ENCODE measurements at regions not wholly inside any gene's neighbourhood (a gene's known extent, or its start where the extent isn't known, plus 50 kb on each side); places are given as distances from the start of the nearest gene placed in this dataset.

DNA sequence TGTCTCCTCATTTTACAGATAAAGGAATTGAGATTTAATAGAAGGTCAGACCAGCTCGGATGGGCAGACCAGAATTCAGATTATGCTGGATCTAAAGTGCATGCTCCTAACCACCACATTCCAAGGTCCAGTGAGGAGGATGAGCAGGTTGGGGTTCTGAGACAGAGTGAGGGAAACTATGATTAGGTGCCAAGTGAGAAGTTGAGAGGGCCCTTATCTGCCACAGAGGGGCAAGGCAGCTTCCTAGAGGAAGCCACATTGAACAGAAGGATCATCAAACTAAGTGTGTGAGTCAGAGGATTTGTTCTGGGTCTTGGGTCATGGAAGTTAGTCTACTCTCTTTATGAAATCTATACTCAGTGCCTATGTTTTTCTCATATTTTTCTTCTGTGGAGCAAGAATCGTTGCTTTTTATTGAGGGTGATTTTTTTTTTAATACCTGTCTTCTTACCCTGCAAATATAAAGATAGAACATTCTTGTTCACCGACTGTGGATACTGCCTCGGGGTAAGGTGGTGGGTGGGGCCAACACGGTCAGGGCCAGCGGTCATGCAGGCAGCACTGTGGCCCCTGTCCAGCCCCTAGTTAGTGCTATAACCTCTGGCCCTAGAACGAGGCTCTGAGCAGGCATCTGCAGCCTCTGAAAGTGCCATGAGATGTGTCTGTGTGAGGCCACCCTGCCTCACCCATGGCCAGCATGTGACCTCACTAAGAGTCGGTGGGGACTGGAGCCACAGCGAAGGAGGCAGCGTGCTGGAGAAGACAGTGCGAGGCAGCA is 55.6 kb upstream of the PTHLH start:
- no peak for DNase-seq (ENCODE audit: extremely low spot score)
- TF ChIP-seq, protein P1, sequence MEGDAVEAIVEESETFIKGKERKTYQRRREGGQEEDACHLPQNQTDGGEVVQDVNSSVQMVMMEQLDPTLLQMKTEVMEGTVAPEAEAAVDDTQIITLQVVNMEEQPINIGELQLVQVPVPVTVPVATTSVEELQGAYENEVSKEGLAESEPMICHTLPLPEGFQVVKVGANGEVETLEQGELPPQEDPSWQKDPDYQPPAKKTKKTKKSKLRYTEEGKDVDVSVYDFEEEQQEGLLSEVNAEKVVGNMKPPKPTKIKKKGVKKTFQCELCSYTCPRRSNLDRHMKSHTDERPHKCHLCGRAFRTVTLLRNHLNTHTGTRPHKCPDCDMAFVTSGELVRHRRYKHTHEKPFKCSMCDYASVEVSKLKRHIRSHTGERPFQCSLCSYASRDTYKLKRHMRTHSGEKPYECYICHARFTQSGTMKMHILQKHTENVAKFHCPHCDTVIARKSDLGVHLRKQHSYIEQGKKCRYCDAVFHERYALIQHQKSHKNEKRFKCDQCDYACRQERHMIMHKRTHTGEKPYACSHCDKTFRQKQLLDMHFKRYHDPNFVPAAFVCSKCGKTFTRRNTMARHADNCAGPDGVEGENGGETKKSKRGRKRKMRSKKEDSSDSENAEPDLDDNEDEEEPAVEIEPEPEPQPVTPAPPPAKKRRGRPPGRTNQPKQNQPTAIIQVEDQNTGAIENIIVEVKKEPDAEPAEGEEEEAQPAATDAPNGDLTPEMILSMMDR (IDR thresholded peaks at IDR 0.05; ENCODE audit: control extremely low read depth, extremely low read depth, low read depth, missing control alignments): no peak
- ChIA-PET CTCF (interaction anchor here (0.8 to 1.1 kb wide), 2 partner anchors 10 to 35 kb away, joined by 3 to 5 read pairs; no protein-coding TSS in a partner anchor), POLR2A (no interaction called here)

GRCh38 chr12:28032811-28033537 is 60.4 kb upstream of the PTHLH start:
- ChIA-PET POLR2A (no interaction called here), CTCF (interaction anchor here (0.8 kb wide), 1 partner anchor 11 kb away, joined by 3 read pairs; no protein-coding TSS in a partner anchor)
- TF ChIP-seq, protein P1 (IDR thresholded peaks at IDR 0.05; ENCODE audit: control extremely low read depth, extremely low read depth, low read depth, missing control alignments): no peak
- DNase-seq (ENCODE audit: extremely low spot score): no peak

DNA sequence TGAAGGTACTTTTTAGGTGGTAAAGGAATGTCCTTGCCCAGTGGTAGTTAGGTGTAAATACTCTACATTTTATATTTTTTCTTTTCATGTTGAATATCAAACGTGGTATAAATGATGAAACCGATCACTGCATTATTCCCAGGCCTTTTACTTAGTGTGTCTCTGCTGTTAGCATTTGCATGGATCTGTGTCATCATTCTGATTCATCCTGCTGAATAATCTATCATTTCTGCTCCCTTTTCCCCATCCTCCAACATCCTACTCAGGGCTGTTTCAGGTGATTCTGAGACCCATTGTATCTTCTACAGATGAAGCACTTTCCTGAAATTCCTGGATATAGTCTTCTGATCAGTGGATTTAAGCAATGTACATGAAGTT is 61.0 kb upstream of the PTHLH start:
- ChIA-PET CTCF (no interaction called here), POLR2A (no interaction called here)
- TF ChIP-seq, protein P1 (IDR thresholded peaks at IDR 0.05; ENCODE audit: control extremely low read depth, extremely low read depth, low read depth, missing control alignments): no peak
- DNase-seq (ENCODE audit: extremely low spot score): no peak

GRCh38 chr12:28034271-28034670 is 61.7 kb upstream of the PTHLH start:
- no peak for DNase-seq (ENCODE audit: extremely low spot score)
- CTCF ChIA-PET: interaction anchor here (1.0 kb wide), 1 partner anchor 595 kb away, joined by 3 read pairs; no protein-coding TSS in a partner anchor
- TF ChIP-seq, protein P1 (IDR thresholded peaks at IDR 0.05; ENCODE audit: control extremely low read depth, extremely low read depth, low read depth, missing control alignments): no peak
- POLR2A ChIA-PET: no interaction called here

DNA sequence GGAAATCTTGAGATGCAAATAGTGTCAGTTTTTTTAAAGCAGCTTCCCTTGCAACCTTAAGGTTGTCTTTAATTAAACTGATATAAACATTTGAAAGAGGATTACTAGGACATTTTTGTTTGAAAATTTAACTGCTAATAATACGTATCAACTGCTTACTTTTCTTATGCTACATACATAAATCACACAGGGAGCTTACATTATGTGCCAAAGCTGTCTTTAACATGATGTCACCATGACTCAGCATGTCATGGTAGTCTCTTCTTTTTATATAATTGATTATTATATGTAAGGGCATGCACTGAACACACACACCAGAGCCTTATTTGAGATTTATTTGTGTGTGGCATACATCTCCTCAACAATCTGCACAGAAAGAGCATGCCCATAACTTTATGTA is 63.0 kb upstream of the PTHLH start:
- ChIA-PET POLR2A (no interaction called here), CTCF (no interaction called here)
- no peak for DNase-seq (ENCODE audit: extremely low spot score)
- TF ChIP-seq, protein P1 (IDR thresholded peaks at IDR 0.05; ENCODE audit: control extremely low read depth, extremely low read depth, low read depth, missing control alignments): no peak

- ChIA-PET CTCF (no interaction called here), POLR2A (no interaction called here)
- DNase-seq (ENCODE audit: extremely low spot score): no peak
- TF ChIP-seq, protein P1 (IDR thresholded peaks at IDR 0.05; ENCODE audit: control extremely low read depth, extremely low read depth, low read depth, missing control alignments): no peak
These were observed 64.4 kb upstream of the PTHLH start for GRCh38 chr12:28036940-28037339.
